SH-SY5Y (cell line): ENCODE measurements at regions not wholly inside any gene's neighbourhood (a gene's known extent, or its start where the extent isn't known, plus 50 kb on each side); places are given as distances from the start of the nearest gene placed in this dataset.

Experiments
- GATA2 ChIP-seq: IDR thresholded peaks from 2 replicates; pipeline ENCODE4 v1.6.1; 2011; ENCODE audit warnings: mild to moderate bottlenecking, low read depth, low read length
- GATA3 ChIP-seq: IDR thresholded peaks from 2 replicates; pipeline ENCODE4 v1.6.1; 2011; ENCODE audit warnings: low read depth, mild to moderate bottlenecking, low read length, moderate library complexity

DNA sequence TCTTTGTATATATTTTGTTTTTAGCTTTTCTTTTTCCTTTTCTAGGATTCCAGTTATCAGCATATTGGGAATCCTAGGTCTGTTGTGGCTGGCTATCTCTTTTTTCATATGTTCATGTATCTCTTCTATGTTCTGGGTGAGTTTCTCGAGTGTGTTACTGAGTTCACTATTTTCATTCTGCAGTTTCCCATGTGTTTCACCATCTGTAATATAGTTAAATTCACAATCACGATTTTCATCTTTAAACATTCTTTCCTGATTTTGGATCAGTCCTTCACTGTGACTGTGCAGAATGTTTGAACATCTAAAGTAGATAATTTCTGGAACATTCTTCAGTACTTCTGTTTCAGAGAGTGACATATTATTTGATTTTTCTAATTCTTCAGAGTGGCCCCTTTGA, 862.1 kb downstream of the OLFM4 start:
- no peak for TF ChIP-seq GATA2
- no peak for TF ChIP-seq GATA3
